C4-2B (cell line): ENCODE measurements at regions not wholly inside any gene's neighbourhood (a gene's known extent, or its start where the extent isn't known, plus 50 kb on each side); places are given as distances from the start of the nearest gene placed in this dataset.
"Not testable (repeated sequence)": the region's sequence is repeated elsewhere in the genome, so short reads cannot be mapped to it uniquely, and the experiment has no call there.

Source experiments
- H3K27ac ChIP-seq: fragments of 450-650 bp; 2 replicates; pipeline ENCODE4 v1.5.1; 2017
- CTCF ChIP-seq: fragments of 450-650 bp; conservative IDR thresholded peaks from 2 replicates; pipeline ENCODE4 v1.5.1; 2017; ENCODE audit warnings: mild to moderate bottlenecking
- ZFX ChIP-seq: fragments of 450-650 bp; IDR thresholded peaks from 2 replicates; pipeline ENCODE4 v1.6.1; 2017

GRCh38 chr6:86782328-86782727 is 155.0 kb upstream of the HTR1E start:
- no peak for TF ChIP-seq ZFX
- TF ChIP-seq CTCF = peak; percentile 14
- no peak overlapping the region for H3K27ac ChIP-seq

DNA sequence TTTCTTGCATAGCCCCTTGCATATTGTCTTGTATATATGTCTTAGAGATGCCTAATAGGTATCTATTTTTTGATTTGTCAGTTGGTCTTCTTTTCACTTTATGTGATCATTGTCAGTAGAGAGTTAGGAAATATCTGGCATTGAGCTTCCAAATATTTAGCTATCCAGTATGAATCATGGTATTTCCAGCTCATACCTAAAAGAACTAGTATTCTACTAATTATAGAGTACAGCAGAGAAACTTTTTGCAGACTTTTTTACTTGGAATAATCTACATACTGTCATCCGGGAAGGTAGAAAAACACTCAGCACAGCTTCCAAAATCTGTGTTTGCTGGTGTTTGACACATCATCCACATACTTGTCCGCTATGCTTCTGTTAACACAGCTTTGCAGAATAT is 156.4 kb upstream of the HTR1E start:
- H3K27ac ChIP-seq = no peak overlapping the region
- TF ChIP-seq CTCF = no peak
- TF ChIP-seq ZFX = no peak

GRCh38 chr6:86775893-86776292 is 161.4 kb upstream of the HTR1E start:
- TF ChIP-seq ZFX = no peak
- H3K27ac ChIP-seq = no peak overlapping the region

DNA sequence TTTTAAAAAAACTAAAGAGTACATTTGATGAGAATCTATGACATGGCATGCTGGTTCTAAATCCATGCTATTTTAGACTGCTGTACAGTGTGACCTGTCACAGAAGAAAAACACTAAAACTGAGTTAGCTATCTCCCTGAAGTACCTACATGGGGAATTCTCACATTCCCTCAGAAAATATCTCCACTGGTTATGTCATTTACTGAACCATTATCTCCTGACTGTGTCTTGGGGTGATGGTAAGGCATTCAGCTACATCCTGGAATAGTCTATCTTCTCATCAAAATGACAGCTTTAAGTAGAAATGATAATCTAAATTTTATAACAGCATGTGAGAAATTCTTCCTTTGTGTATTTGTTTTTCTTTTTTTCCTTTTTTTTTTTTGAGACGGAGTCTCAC is 172.1 kb upstream of the HTR1E start:
- TF ChIP-seq ZFX (no peak), CTCF (no peak)
- H3K27ac ChIP-seq = no peak overlapping the region

GRCh38 chr6:86759953-86760352 is 177.4 kb upstream of the HTR1E start:
- not testable (repeated sequence) for H3K27ac ChIP-seq

- TF ChIP-seq CTCF (no peak), ZFX (no peak)
- H3K27ac ChIP-seq = no peak overlapping the region
These were observed 180.6 kb upstream of the HTR1E start for GRCh38 chr6:86756640-86757229.

- H3K27ac ChIP-seq = no peak overlapping the region
- no peak for TF ChIP-seq ZFX
- TF ChIP-seq CTCF = no peak
These were observed 193.3 kb upstream of the HTR1E start for GRCh38 chr6:86744048-86744447.

DNA sequence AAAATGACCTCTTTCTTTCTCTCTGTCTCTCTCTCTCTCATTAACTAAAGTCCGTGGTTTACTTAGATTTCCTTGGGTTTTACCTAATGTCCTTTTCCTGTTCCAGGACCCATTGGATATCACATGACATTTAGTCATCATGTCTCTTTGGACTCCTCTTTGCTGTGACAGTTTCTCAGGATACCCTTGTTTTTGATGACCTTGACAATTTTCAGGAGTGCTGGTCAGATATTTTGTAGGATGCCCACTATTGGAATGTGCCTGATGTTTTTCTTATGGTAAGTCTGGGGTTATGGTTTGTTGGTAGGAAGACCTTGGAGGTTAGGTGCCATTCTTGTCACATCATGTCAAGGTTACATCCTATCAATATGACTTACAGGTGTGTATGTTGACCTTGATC is 199.2 kb upstream of the HTR1E start:
- H3K27ac ChIP-seq = no peak overlapping the region
- no peak for TF ChIP-seq CTCF
- no peak for TF ChIP-seq ZFX

GRCh38 chr6:86731631-86732030 is 205.7 kb upstream of the HTR1E start:
- not testable (repeated sequence) for H3K27ac ChIP-seq

DNA sequence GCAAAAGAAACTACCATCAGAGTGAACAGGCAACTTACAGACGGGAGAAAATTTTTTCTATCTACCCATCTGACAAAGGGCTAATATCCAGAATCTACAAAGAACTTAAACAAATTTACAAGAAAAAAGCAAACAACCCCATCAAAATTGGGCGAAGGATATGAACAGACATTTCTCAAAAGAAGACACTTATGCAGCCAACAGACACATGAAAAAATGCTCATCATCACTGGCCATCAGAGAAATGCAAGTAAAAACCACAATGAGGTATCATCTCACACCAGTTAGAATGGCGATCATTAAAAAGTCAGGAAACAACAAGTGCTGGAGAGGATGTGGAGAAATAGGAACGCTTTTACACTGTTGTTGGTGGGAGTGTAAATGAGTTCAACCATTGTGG is 206.6 kb upstream of the HTR1E start:
- not testable (repeated sequence) for H3K27ac ChIP-seq
